H1 (cell line): ENCODE measurements at regions not wholly inside any gene's neighbourhood (a gene's known extent, or its start where the extent isn't known, plus 50 kb on each side); places are given as distances from the start of the nearest gene placed in this dataset.

Experiments used
- GTF2F1 ChIP-seq: IDR thresholded peaks from 2 replicates; pipeline ENCODE4 v1.6.1; 2012; ENCODE audit warnings: low read depth, low read length, improper control_type of control experiment, borderline replicate concordance
- NANOG ChIP-seq: IDR thresholded peaks from 2 replicates; pipeline ENCODE4 v1.6.1; 2011; ENCODE audit warnings: low read length, low read depth, mild to moderate bottlenecking, inconsistent platforms; ENCODE audit not compliant: insufficient read depth, poor library complexity, severe bottlenecking
- RBBP5 ChIP-seq: IDR thresholded peaks from 2 replicates; pipeline ENCODE4 v1.7.1; 2012; ENCODE audit warnings: low read depth, mild to moderate bottlenecking, inconsistent platforms, low read length, moderate library complexity, borderline replicate concordance
- RXRA ChIP-seq: IDR thresholded peaks from 2 replicates; pipeline ENCODE4 v1.6.1; 2011; ENCODE audit warnings: low read depth, mild to moderate bottlenecking, low read length, moderate library complexity; ENCODE audit not compliant: insufficient read depth
- SIN3A ChIP-seq, 2 experiments: IDR thresholded peaks in 1 of 2; conservative IDR thresholded peaks in 1 of 2; 2 replicates each; pipeline ENCODE4 v1.6.1; 2011 to 2012; ENCODE audit warnings: low read length in 2 of 2, improper control_type of control experiment in 1 of 2, low read depth in 1 of 2, mild to moderate bottlenecking in 1 of 2
- SUZ12 ChIP-seq: fragments of 200-600 bp; sonication (generic); IDR thresholded peaks from 2 replicates; pipeline ENCODE4 v1.6.1; 2012; ENCODE audit warnings: mild to moderate bottlenecking, inconsistent platforms, low read length, moderate library complexity, mixed read lengths
- TAF1 ChIP-seq: IDR thresholded peaks from 2 replicates; pipeline ENCODE4 v1.6.1; 2011; ENCODE audit warnings: mild to moderate bottlenecking, low read depth, low read length
- TBP ChIP-seq: IDR thresholded peaks from 2 replicates; pipeline ENCODE4 v1.6.1; 2011; ENCODE audit warnings: low read depth, low read length, improper control_type of control experiment
- TF ChIP-seq, protein P1 (sequence below): IDR thresholded peaks from 2 replicates; pipeline ENCODE4 v1.6.1; 2012; ENCODE audit warnings: inconsistent platforms

DNA sequence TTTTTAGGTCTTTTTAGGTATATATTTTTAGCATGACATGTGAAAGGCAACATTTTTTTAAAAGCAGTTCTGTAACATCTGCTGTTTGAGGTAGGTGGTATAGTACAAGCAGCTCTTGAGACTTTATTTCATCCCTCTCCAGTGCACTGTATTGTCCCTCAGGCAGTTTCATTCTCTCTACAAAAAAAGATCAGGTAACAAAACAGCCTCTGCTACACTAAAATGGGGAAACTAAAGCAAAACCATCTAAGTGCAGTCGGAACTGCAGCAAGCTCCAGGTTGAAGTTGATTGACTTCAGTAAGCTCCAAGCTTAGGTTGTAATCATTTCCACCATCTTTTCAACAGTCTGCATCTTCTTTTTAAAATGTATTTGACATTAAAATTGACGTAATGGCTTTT lies 195.6 kb downstream of the DEPDC1B start (continued):
- TF ChIP-seq TBP (no peak), GTF2F1 (no peak), RBBP5 (no peak), SUZ12 (no peak), NANOG (no peak), TAF1 (no peak), RXRA (no peak), SIN3A (conservative IDR thresholded peaks at IDR 0.05 in 1 of 2, IDR thresholded peaks at IDR 0.05 in 1 of 2; ENCODE audit: low read depth in 1 of 2, low read length in 2 of 2) (no peak)
- TF ChIP-seq, protein P1, sequence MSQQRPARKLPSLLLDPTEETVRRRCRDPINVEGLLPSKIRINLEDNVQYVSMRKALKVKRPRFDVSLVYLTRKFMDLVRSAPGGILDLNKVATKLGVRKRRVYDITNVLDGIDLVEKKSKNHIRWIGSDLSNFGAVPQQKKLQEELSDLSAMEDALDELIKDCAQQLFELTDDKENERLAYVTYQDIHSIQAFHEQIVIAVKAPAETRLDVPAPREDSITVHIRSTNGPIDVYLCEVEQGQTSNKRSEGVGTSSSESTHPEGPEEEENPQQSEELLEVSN = no peak
